Heart left ventricle (tissue), 13 donors: ENCODE measurements at regions not wholly inside any gene's neighbourhood (a gene's known extent, or its start where the extent isn't known, plus 50 kb on each side); places are given as distances from the start of the nearest gene placed in this dataset.

Experiments used
- CTCF ChIP-seq, 12 donors: fragments of 200-600 bp; sonication (generic) in 4 of 12; IDR thresholded peaks; one replicate each; pipeline versions ENCODE4 v1.5.0 to v1.8.0; 2018 to 2022; ENCODE audit warnings: antibody characterized with exemption in 12 of 12, mild to moderate bottlenecking in 5 of 12
- POLR2A ChIP-seq, 2 donors: fragments of 450-650 bp; IDR thresholded peaks; one replicate each; pipeline ENCODE4 v1.6.1; 2017; ENCODE audit warnings: antibody characterized with exemption in 2 of 2, mild to moderate bottlenecking in 2 of 2, moderate library complexity in 2 of 2
- donor health status: ischemic (EF 13 %, LVEDD 7.1; RV severe dilation, severe dysfunction).
- donor health status: DM: no; HTN: yes; CAD: no.
- donor health status: DM: no; HTN: no; CAD: no.
- donor health status: ischemic (EF 25% LVEDD 6.9; RV normal size, moderate dysfunction).
- donor health status: ischemic (EF 25% LVEDD 5.7; RV mildly dilated, moderate dysfunction).
- donor health status: ischemic (EF 35%, LVEDD 5.7; RV mildly dilated, moderate dysfunction).
- donor health status: nonischemic (EF 11% LVEDD 7.7; RV severe dilation, severe dysfunction).
- donor health status: DM: yes; HTN: yes; CAD: no.
- donor health status: PGD.
- donor health status: ischemic (EF 29% LVEDD 5.4; RV normal size, mild dysfunction).
- donor health status: nonischemic (EF 23%, LVEDD 6.1; RV moderate dilation, normal function).

- TF ChIP-seq CTCF (IDR thresholded peaks at IDR 0.05), result no peak
- TF ChIP-seq POLR2A (IDR thresholded peaks at IDR 0.05), result no peak
These were observed 104.3 kb upstream of the FAR2 start for GRCh38 chr12:29044799-29045198.
